ENCODE measurements at regions not wholly inside any gene's neighbourhood (a gene's known extent, or its start where the extent isn't known, plus 50 kb on each side); places are given as distances from the start of the nearest gene placed in this dataset.

GRCh38 chr6:103409475-103409874, 1450.2 kb downstream of the HACE1 start:
- TF ChIP-seq, protein P1, sequence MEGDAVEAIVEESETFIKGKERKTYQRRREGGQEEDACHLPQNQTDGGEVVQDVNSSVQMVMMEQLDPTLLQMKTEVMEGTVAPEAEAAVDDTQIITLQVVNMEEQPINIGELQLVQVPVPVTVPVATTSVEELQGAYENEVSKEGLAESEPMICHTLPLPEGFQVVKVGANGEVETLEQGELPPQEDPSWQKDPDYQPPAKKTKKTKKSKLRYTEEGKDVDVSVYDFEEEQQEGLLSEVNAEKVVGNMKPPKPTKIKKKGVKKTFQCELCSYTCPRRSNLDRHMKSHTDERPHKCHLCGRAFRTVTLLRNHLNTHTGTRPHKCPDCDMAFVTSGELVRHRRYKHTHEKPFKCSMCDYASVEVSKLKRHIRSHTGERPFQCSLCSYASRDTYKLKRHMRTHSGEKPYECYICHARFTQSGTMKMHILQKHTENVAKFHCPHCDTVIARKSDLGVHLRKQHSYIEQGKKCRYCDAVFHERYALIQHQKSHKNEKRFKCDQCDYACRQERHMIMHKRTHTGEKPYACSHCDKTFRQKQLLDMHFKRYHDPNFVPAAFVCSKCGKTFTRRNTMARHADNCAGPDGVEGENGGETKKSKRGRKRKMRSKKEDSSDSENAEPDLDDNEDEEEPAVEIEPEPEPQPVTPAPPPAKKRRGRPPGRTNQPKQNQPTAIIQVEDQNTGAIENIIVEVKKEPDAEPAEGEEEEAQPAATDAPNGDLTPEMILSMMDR (IDR thresholded peaks at IDR 0.05): no peak
- TF ChIP-seq POLR2A (IDR thresholded peaks at IDR 0.05) (no peak), POLR2AphosphoS5 (IDR thresholded peaks at IDR 0.05; ENCODE audit: insufficient read depth in 1 of 2, low read depth in 1 of 2) (no peak)
